HG03460 (cell line): ENCODE measurements at regions not wholly inside any gene's neighbourhood (a gene's known extent, or its start where the extent isn't known, plus 50 kb on each side); places are given as distances from the start of the nearest gene placed in this dataset.
"Not testable (repeated sequence)": the region's sequence is repeated elsewhere in the genome, so short reads cannot be mapped to it uniquely, and the experiment has no call there.

Experiments used
- ATAC-seq: cut with Tn5 transposase; IDR thresholded peaks from one replicate; pipeline ENCODE4 v1.9.1; 2021; ENCODE audit not compliant: unreplicated experiment

DNA sequence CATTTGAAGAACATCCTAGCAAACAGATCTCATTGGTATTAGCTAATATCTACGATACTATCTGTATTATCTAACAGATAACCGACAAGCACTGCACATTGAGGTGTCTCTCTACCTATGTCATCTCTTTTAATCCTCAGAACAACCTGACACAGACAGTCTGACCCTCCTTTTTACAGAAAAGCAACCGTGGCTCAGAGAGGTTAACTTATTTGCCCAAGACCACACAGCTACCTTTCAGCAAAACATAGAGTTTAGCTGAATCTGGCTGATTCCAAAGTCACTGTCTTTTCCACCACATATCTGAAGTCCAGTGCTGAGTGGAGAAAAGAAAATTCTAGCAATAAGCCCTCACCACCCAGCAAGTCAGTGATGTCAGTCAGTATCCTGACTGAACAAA, 358.7 kb upstream of the JARID2 start:
- ATAC-seq: no peak

DNA sequence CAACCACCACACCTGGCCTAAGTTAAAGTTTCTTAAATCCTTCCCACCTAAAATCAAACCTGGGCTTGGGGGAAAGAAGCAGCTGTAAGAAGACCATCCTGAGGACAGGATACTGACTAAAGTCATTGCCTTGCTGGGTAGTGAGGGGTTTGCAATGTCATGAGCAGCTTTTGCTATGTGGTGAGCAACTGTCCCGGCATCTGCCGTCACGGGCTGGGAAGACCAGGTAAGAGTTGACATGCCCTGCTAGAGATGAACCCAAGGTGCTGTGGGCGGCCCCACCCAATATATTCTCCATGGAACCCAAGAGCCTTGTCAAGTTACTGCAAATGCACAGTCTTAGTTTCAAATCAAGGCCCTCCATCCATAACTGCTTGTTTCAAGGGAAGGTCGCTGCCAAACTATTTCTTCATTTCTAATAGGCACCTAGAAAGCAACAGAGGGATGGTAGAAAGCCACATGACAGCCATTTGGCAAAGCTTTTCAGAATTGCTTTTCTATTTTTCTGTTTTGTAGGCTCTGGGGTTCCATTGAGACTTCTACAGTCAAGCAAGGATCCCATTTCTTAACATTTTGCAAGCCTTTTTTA, 357.8 kb upstream of the JARID2 start:
- ATAC-seq: no peak

DNA sequence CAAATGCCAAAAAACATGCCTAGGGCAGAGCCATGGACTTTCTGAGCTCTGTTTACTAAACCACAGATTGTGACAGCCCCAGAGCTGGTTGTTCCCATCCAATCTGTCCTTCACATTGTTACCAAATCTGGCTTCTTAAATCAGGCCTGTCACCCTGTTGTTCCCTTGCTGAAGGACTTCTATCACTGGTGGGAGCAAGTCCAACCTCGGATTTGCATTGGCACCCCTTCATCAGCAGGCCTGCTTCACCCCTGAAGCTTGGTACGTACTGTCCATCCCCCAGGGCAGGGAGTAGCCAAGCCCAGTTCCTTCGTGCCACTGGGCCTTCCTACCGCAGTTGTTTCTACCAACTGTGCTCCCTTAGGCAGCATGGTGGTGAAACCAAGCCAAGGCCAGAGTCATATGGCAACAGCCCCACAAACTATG, 357.3 kb upstream of the JARID2 start:
- no peak for ATAC-seq

DNA sequence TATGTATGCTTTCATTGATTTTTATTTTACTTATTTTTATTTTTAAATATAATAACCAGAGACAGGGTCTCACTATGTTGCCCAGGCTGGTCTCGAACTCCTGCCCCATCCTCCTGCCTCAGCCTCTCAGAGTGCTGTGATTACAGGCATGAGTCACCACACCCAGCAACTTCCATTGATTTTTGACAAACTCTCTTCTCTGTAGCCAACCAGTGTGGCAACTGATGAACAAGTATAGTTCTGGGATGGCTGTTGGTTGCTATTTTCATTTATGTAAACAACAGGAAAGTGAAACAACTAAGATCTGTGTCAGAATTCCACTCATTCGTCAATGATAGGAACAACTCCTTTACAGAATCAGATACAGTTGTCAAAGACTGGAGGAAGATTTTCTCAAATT, 356.7 kb upstream of the JARID2 start:
- ATAC-seq: no peak

DNA sequence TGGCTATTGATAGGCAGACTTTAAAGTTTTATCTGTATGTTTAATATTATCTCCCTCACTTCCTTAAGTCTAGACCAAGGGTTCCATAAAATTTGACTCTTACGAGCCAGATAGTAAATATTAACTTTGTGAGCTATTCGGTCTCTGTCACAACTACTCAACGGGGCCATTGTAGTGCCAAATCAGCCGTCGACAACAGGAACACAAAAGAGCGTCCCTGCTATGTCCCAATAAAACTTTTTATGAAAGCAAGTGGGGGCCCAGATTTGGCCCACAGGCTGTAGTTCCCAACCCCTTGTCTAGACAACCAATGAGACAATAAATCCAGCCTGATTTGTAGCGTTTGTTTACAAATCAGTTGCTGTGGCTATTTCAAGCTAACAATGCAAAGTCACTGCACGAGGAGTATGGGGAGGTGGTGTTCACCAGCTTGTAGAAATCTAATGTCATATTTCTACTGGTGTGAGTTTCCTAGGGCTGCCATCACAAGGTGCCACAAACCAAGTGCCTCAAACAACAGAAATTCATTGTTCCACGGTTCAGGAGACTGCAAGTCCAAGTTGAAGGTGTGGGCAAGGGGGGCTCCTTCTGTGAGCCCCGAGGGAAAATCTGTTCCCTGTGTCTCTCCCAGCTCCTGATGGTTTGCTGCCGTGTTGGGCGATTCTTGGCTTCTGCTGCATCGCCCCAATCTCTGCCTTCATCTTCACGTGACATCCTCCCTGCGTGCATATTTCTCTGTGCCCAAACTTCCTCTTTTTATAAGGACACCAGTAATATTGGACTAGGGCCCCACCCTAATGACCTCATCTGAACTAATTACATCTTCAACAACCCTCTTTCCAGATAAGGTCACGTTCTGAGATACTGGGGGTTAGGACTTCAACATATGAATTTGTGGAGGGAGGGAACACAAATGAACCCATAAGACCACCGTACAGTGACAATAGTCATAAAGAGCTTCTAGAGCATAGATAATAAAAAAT, 356.0 kb upstream of the JARID2 start:
- no peak for ATAC-seq

DNA sequence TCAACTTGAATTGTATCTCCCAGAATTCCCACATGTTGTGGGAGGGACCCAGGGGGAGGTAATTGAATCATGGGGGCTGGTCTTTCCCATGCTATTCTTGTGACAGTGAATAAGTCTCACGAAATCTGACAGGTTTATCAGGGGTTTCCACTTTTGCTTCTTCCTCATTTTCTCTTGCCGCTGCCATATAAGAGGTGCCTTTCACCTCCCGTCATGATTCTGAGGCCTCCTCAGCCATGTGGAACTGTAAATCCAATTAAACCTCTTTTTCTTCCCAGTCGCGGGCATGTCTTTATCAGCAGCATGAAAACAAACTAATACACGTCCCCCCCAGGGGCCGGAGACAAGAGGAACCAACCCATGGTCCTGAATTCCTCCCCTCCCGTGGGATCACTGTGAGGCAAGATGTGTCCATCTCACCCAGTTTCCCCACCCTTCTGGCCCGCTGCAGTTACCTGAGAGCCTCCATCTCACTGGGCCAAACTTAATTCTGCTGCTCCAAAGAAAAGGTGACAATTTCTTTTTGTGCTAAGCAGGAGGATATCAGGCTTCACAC, 354.0 kb upstream of the JARID2 start:
- ATAC-seq: not testable (repeated sequence)

DNA sequence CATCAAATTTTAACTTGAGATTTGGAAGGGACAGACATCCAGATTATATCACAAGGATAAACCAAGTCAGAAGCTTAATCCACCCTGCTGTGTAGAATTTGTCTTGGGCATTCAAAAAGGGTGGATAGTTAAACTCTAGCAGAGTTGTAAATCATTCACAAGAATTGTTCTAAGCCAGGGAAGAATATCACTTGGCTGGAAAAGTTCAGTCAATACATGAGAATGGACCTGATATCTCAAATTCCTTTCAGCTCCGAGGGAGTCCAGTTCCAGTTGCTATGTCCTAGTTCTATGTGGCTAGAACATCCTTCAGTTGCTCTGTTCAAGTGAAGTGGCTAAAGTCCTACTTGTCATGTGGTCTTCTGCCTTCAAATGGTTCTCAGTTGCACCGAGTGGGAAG, 351.8 kb upstream of the JARID2 start:
- no peak for ATAC-seq

DNA sequence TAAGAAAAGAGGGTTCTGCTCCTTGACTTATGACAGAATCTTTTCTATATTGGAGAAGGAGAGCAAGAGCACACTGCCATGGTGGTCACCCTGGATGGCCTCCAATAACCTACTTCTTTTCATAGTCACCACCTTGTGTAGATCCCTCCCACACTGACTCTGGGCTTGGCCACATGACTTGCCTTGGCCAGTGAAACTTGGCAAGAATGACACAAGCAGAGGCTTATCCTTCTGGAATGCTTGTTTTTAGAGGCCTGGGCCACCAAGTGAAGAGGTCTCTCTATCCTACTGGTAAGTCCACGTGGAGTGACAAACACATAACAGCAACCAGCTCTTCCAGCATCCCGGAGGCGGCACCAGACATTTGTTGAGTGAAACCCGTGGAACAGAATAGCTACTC, 349.4 kb upstream of the JARID2 start:
- no peak for ATAC-seq

DNA sequence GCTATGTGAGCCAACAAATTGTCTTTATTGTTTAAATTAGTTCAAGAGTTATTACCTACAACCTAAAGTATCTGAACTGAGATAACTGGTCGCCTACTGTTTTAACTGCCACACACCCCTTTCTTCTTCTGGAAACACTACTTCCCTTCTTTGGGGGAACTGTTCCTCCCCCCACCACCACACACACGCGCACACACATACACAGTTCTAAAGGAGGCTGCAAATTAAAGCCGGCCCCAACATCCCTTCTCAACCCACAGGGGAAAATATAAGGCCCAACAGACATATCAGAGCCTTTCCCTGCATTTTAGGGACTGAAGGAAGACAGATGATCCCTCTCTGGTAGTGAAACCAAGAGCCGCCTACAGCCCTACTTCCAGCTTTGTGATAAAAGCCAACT, 348.0 kb upstream of the JARID2 start:
- ATAC-seq: no peak

DNA sequence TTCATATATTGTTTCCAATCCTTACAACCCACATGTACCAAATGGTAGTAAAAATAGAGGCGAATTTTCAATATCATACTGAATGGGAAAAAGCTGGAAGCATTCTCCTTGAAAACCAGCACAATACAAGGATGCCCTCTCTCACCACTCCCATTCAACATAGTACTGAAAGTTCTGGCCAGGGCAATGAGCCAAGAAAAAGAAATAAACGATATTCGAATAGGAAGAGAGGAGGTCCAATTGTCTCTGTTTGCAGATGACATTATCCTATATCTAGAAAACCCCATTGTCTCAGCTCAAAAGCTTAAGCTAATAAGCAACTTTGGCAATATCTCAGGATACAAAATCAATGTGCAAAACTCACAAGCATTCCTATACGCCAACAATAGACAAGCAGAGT, 346.4 kb upstream of the JARID2 start:
- not testable (repeated sequence) for ATAC-seq

DNA sequence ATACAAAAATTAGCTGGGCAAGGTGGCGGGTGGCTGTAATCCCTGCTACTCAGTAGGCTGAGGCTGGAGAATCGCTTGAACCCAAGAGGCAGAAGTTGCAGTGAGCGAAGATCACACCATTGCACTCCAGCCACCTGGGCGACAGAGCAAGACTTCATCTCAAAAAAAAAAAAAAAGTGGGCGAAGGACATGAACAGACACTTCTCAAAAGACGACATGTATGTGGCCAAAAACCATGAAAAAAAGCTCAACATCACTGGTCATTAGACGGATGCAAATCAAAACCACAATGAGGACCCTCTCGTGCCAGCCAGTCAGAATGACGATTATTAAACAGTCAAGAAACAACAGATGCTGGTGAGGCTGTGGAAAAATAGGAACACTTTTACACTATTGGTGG, 344.9 kb upstream of the JARID2 start:
- ATAC-seq: no peak

DNA sequence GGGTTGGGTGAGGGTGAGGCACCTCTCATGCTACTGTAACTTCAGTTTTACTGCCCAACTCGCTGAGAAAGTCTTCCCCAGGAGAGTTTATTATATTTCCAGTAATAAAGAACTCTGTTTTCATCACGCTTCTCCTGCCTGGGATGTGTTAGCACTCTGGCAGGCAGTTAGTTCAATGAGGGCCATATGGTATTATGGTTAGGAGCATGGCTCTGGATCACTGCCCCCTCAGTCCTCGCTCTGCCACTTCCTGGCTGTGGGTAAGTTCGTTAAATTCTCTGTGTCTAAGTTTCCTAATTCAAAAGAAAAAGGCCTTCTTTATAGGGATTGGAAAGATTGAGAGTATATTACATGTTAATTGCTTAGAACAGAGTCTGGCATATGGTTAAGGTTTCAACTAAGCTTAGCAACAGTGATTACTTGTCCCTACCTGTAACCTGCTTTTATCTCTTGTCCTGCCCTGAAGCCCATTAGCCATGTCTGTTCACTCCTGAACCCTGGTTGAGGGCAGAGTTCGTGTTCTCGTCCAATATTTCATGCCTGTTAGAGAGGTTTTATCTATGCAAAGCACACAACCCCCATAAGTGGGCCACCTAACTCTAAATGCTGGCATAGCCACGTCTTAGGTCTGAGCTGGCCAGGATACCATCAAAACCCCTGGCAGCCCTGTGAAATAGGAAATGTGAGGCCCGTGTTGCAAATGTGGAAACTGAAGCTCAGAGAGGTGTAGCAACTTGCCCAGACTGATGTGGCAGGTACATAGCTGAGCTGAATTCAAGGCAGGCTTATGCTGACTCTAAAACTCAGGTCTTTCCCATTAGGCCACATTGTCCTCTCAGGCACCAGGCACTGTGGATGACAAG, 342.5 kb upstream of the JARID2 start:
- no peak for ATAC-seq

DNA sequence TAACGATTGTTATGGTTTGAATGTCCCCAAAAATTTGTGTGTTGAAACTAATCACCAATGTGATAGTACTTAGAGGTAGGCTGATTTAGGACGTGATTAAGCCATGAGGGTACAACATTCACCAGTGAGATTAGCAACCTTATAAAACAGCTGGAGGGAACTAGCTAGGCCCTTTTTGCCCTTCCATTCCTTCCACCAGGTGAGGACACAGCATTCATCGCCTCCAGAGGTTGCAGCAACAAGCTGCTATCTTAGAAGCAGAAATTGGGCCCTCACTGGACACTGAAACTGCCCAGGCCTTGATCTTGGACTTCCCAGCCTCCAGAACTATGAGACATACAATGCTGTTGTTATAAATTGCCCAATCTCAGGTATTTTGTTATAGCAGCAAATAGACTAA, 340.7 kb upstream of the JARID2 start:
- ATAC-seq: no peak

DNA sequence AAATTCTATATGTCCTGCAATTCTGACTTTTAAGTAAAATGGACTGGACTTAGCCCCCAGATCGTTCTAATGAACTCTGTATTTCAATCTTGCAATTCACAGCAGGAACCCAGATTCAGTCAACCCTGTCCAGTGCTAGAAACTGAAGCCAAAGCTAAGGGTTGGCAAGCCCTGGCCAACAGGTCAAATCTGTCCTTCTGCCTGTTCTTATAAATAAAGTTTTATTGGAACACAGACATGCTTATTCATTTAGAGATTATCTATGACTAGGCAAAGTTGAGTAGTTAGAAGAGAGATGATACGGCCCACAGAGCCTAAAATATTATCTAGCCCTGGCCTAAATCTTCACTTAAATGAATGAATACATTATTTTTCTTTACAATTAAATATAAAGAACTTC, 339.2 kb upstream of the JARID2 start:
- no peak for ATAC-seq

DNA sequence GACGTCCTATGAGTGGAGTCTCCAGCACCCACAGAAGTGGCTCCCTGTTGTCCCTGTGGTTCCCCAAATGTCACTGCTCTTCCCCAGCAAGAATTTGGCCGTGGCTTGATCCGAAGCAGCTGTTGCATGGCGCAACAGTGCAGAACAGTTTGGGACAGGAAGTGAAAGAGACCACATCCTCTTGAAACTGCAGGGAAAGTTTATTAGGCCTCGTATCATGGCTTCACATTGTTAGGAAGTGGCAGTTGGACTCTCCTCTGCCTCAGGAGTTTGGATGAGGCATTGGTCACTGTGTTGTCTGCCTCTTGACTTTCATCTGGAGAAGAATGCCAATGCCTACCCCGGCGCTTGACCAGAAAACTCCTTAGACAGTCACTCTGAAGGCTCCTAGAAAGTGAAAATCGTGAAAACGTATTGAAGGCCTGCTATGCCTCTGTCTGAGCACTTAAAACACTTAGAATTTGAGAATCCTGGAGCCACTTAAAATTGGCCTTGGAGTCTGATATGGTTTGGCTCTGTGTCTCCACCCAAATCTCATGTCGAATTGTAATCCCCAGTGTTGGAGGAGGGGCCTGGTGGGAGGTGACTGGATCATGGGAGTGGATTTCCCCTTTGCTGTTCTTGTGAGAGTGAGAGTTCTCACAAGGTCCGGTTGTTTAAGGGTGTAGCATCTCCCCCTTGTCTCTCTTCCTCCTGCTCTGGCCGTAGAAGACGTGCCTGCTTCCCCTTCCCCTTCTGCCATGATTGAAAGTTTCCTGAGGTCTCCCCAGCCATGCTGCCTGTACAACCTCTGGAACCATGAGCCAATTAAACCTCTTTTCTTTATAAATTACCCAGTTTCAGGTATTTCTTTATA, 334.9 kb upstream of the JARID2 start:
- peak; percentile 91 for ATAC-seq

DNA sequence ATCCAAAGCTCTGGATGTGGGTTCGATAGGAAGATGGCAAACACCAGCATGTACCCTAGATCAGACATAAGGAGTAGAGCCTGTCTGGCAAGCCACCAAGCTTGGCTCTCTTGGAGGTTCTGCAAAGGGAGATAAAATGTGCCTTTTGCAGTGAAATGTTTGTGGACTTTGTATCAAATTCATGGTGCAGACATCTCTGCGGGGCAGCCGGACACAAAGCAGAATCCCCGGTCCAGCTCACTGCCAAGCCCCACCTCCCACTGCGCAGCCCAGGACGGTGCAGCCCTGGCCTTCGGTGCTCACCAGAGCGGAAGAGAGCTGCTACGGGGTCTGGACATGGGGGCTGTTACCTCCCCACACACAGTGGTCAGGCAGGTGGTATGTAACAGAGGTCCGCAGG, 333.6 kb upstream of the JARID2 start:
- ATAC-seq: no peak

DNA sequence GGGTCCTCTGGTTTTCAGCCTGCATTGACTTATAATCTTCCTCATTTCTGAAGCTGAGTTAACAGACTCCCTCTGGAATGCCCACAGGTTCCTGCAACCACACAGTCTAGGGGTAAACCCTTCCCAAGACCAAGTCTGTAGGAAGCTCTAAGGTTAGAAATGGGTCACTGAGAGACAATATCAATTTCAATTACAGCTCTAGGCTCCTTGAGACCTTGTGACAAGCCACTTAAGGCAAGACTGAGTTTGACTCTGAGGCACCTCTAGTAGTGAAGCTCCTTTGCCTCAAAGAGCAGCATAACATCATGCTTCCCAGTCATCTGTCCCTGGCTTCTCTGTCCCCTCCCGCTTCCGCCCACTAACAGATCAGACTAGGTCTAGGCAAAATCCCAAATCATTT, 333.2 kb upstream of the JARID2 start:
- ATAC-seq: no peak

DNA sequence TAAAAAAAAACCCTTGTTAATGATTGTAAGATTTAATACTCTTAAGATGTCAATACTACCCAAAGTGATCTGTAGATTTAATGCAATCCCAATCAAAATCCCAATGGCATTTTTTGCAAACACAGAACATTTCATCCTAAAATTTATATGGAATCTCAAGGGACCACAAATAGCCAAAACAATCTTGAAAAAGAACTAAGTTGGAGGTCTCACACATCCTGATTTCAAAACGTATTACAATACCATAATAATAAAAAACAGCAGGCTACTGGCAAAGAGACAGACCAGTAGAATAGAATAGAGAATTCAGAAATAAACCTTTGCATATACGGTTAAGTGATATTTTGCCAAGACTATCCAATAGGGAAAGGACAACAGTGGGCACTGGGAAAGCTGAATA, 331.9 kb upstream of the JARID2 start:
- ATAC-seq: no peak

DNA sequence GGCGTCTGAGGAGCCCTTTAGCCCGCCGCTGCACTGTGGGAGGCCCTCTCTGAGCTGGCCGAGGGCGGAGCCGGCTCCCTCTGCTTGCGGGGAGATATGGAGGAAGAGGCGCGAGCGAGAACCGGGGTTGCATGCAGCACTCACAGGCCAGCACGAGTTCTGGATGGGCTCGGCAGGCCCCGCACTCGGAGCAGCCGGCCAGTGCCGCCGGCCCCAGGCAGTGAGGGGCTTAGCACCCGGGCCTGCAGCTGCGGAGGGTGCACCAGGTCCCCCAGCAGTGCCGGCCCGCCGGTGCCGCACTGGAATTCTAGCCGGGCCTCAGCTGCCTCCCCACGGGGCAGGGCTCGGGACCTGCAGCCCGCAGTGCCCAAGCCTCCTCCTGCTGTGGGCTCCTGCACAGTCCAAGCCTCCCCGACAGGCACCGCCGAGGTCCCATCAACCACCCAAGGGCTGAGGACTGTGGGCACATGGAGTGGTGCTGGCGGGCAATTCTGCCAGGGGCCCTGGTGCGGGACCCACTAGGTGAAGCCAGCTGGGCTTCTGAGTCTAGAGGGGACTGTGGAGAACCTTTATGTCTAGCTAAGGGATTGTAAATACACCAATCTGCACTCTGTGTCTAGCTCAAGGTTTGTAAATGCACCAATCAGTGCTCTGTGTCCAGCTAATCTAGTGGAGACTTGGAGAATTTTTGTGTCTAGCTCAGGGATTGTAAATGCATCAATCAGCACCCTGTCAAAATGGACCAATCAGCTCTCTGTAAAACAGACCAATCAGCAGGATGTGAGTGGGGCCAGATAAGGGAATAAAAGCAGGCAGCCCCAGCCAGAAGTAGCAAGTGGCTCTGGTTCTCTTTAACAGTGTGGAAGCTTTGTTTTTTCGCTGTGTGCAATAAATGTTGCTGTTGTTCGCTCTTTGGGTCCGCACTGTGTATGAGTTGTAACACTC, 329.7 kb upstream of the JARID2 start:
- no peak for ATAC-seq
